ENCODE measurements at regions not wholly inside any gene's neighbourhood (a gene's known extent, or its start where the extent isn't known, plus 50 kb on each side); places are given as distances from the start of the nearest gene placed in this dataset.

DNA sequence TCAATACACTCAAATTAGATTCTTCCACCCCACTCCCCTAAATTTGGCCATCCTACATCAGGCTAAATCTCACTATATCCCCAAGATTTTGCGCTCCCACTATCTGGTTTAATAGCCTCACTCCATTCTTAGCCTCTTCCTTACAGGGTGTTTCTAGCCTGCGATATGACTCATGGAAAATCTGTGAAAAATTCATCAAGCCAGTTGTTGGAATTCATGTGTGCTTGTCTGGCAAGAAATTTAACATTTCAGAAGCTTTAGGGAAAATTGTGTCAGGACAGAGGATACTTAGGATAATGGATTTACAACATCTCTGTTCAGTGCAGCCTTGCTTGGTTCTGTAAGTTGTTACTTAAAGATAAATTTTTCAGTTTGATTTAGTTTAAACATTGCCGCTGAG, 1249.9 kb upstream of the AUTS2 start:
- H3K4me3 ChIP-seq (ENCODE audit: low read depth in 1 of 2, low read length in 2 of 2), result no peak overlapping the region
- H3K27ac ChIP-seq (ENCODE audit: low read depth, low read length), result no peak overlapping the region
- H3K36me3 ChIP-seq (ENCODE audit: control insufficient read depth in 1 of 2, insufficient read depth in 2 of 2, low read length in 2 of 2), result no peaks in the 10 kb centered on the region
- no peaks in the 10 kb centered on the region for H3K4me1 ChIP-seq (ENCODE audit: control insufficient read depth in 1 of 2, insufficient read depth in 2 of 2, low read length in 2 of 2)
- no peaks in the 10 kb centered on the region for H3K27me3 ChIP-seq (ENCODE audit: control insufficient read depth in 1 of 2, insufficient read depth in 2 of 2, low read length in 2 of 2)
- H3K9me3 ChIP-seq (ENCODE audit: control insufficient read depth in 1 of 2, low read length in 2 of 2), result no peaks in the 10 kb centered on the region
- no peak overlapping the region for H3K9ac ChIP-seq (ENCODE audit: low read depth in 1 of 2, low read length in 2 of 2)

DNA sequence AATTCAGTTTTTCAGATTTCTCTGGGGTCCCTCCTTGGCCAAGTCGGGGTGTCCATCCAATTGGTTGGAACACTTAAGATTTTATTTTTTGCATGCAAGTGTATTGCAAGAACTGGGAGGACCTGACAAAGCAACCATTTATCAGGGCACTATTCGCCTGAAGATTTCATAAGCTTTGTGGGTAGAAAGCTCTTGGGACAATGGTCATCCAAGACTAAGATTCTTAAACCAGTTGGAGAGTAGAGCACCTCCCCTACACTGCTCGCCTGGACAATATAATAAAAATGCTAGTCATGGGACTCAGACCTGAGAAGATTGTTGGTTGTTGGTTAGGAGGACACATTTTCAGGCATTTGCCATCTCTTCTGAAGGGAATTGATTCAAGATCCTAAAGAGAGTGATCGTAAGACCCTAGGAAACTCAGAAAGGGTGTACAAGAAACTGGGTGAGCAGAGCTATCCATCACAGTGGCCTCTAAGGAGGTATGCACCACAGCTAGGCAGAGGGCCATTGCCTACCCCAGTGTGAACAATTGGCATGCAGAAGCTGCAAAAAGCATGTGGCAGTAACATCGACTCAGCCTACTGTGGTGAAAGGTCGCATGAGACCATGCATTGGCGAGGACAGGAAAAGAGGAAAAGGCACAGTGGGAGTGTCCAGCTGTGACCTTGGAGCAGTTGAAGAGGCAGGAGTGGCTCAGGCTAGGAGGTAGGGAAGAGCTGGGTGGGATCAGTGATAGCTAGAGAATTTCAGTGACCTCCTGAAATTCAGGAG, 1235.3 kb upstream of the AUTS2 start:
- no peak overlapping the region for H3K27ac ChIP-seq (ENCODE audit: low read depth, low read length)
- H3K9me3 ChIP-seq (ENCODE audit: control insufficient read depth in 1 of 2, low read length in 2 of 2), result no peaks in the 10 kb centered on the region
- H3K27me3 ChIP-seq (ENCODE audit: control insufficient read depth in 1 of 2, insufficient read depth in 2 of 2, low read length in 2 of 2), result no peaks in the 10 kb centered on the region
- no peak overlapping the region for H3K4me3 ChIP-seq (ENCODE audit: low read depth in 1 of 2, low read length in 2 of 2)
- H3K4me1 ChIP-seq (ENCODE audit: control insufficient read depth in 1 of 2, insufficient read depth in 2 of 2, low read length in 2 of 2), result no peaks in the 10 kb centered on the region
- H3K36me3 ChIP-seq (ENCODE audit: control insufficient read depth in 1 of 2, insufficient read depth in 2 of 2, low read length in 2 of 2), result no peaks in the 10 kb centered on the region
- H3K9ac ChIP-seq (ENCODE audit: low read depth in 1 of 2, low read length in 2 of 2), result no peak overlapping the region

DNA sequence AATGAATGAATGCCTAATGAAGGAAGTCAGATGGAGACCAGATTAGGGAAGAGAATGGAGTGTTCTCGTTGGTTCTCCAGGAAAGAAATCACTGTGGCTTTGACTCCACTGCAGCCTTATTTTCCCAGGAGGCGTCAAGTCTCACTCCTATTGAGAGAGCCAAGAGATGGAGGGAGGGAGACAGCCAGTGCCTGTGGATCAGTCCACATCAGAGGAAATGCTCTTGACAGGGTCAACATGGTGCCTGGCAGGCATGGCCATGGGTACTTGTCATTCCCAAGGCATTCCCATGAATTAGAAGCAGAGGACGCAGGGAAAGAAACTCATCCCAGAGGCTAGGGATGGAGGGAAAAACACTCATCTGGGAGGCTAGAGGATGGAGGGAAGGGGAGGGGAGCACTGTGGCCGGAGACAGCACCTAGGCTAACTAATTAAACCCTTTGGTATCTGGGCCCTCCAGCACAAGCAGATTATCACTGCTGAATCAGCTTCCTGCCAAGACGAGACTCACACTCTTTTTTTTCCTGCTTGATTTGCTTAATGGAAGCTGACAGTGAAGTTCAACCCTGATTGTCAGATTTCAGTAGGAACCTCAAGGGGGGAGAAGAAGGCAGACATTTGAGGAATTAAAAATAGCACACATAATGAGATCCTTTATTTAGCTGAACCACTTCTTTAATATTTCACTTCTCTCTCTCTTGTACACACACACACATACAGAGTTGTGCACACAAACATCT, 1233.2 kb upstream of the AUTS2 start:
- no peak overlapping the region for H3K9ac ChIP-seq (ENCODE audit: low read depth in 1 of 2, low read length in 2 of 2)
- no peak overlapping the region for H3K4me3 ChIP-seq (ENCODE audit: low read depth in 1 of 2, low read length in 2 of 2)
- no peaks in the 10 kb centered on the region for H3K4me1 ChIP-seq (ENCODE audit: control insufficient read depth in 1 of 2, insufficient read depth in 2 of 2, low read length in 2 of 2)
- H3K27me3 ChIP-seq (ENCODE audit: control insufficient read depth in 1 of 2, insufficient read depth in 2 of 2, low read length in 2 of 2), result no peaks in the 10 kb centered on the region
- no peak overlapping the region for H3K27ac ChIP-seq (ENCODE audit: low read depth, low read length)
- no peaks in the 10 kb centered on the region for H3K36me3 ChIP-seq (ENCODE audit: control insufficient read depth in 1 of 2, insufficient read depth in 2 of 2, low read length in 2 of 2)
- H3K9me3 ChIP-seq (ENCODE audit: control insufficient read depth in 1 of 2, low read length in 2 of 2), result no peaks in the 10 kb centered on the region

DNA sequence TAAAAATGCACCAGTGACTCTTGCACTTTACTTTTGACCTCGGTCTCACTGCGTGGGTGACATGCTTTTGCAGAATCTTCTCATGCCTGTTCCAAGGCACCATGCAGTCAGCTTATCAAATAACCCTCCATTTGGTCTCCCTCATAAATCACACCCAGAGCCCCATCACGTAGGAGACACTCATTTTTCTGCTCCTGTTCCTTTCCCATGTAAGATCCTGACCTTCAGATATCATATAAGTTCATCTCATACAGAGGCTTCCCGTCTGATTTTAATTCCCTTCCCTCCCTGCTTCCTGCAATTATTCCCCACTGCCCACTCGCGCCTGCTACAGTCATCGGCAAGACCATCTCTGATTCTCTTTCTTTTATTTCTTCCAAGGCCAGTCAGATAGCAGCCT, 1226.3 kb upstream of the AUTS2 start:
- Histone ChIP-seq H3K4me3 (ENCODE audit: low read depth in 1 of 2, low read length in 2 of 2) (no peak overlapping the region), H3K27me3 (ENCODE audit: control insufficient read depth in 1 of 2, insufficient read depth in 2 of 2, low read length in 2 of 2) (no peaks in the 10 kb centered on the region), H3K36me3 (ENCODE audit: control insufficient read depth in 1 of 2, insufficient read depth in 2 of 2, low read length in 2 of 2) (no peaks in the 10 kb centered on the region), H3K9ac (ENCODE audit: low read depth in 1 of 2, low read length in 2 of 2) (no peak overlapping the region), H3K4me1 (ENCODE audit: control insufficient read depth in 1 of 2, insufficient read depth in 2 of 2, low read length in 2 of 2) (no peaks in the 10 kb centered on the region), H3K9me3 (ENCODE audit: control insufficient read depth in 1 of 2, low read length in 2 of 2) (no peaks in the 10 kb centered on the region), H3K27ac (ENCODE audit: low read depth, low read length) (no peak overlapping the region)

DNA sequence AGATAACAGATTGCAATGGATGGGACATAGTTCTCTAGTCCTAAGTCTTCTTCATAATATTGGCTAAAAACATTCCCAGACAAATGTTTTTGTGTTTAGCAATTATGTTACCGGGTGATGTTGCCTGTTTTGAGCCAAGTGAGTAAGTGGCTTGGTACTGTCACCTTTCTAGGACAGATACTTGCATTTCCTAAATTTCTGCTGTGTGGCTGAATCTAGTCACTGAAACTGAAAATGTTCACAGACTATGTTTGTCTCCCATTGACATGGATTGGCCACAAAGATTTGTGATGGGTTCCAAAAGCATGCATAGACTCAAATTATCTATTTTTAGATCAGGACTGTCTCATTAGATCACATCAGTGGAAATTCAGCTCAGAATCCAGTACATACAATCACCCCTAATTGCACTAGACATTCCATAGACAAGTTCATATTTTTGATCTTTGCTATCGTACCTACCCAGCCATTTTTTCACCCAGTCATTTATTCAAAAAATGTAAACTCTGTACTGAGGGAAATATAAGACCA, 1222.1 kb upstream of the AUTS2 start:
- Histone ChIP-seq H3K4me3 (ENCODE audit: low read depth in 1 of 2, low read length in 2 of 2) (no peak overlapping the region), H3K9ac (ENCODE audit: low read depth in 1 of 2, low read length in 2 of 2) (no peak overlapping the region), H3K36me3 (ENCODE audit: control insufficient read depth in 1 of 2, insufficient read depth in 2 of 2, low read length in 2 of 2) (no peaks in the 10 kb centered on the region), H3K27ac (ENCODE audit: low read depth, low read length) (no peak overlapping the region), H3K4me1 (ENCODE audit: control insufficient read depth in 1 of 2, insufficient read depth in 2 of 2, low read length in 2 of 2) (no peaks in the 10 kb centered on the region), H3K9me3 (ENCODE audit: control insufficient read depth in 1 of 2, low read length in 2 of 2) (no peaks in the 10 kb centered on the region), H3K27me3 (ENCODE audit: control insufficient read depth in 1 of 2, insufficient read depth in 2 of 2, low read length in 2 of 2) (no peaks in the 10 kb centered on the region)

DNA sequence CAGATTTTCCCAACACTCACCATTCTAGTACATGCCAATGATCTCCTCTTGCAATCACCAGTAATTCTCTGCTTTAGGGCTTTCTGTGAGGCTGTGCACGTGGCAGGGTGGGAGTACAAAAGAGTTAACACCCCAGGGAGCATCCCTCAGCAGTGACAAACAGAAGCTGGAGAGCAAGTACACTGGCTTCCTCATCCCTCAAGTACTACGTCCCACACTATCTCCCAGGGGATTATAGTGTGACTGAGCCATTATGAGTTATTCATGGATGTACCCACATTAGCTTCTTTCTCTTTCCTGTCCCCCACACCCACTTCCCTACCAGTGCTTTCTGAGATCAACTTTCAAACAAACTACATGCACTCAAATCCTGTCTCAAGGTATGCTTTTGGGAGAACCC, 1216.5 kb upstream of the AUTS2 start:
- H3K36me3 ChIP-seq (ENCODE audit: control insufficient read depth in 1 of 2, insufficient read depth in 2 of 2, low read length in 2 of 2), result no peaks in the 10 kb centered on the region
- H3K4me3 ChIP-seq (ENCODE audit: low read depth in 1 of 2, low read length in 2 of 2), result no peak overlapping the region
- no peak overlapping the region for H3K9ac ChIP-seq (ENCODE audit: low read depth in 1 of 2, low read length in 2 of 2)
- no peaks in the 10 kb centered on the region for H3K9me3 ChIP-seq (ENCODE audit: control insufficient read depth in 1 of 2, low read length in 2 of 2)
- H3K27me3 ChIP-seq (ENCODE audit: control insufficient read depth in 1 of 2, insufficient read depth in 2 of 2, low read length in 2 of 2), result no peaks in the 10 kb centered on the region
- no peaks in the 10 kb centered on the region for H3K4me1 ChIP-seq (ENCODE audit: control insufficient read depth in 1 of 2, insufficient read depth in 2 of 2, low read length in 2 of 2)
- no peak overlapping the region for H3K27ac ChIP-seq (ENCODE audit: low read depth, low read length)

DNA sequence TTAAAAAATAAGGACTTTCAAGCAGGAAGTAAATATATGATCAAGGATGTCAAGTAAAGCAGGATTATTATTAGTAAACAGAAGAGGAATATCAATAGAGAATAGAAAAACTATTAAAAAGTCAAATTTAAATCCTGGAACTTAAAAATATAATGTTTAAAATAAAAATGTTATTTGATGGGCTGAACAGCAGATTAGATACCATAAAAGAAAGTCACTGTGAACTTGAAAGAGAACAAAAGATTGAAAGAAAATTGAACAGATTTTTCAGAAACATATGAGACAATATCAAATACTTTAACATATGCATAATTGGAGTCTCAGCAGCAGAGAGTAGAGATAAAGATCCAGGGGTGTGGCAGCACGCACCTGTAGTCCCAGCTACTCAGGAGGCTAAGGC, 1213.7 kb upstream of the AUTS2 start:
- no peaks in the 10 kb centered on the region for H3K27me3 ChIP-seq (ENCODE audit: control insufficient read depth in 1 of 2, insufficient read depth in 2 of 2, low read length in 2 of 2)
- no peak overlapping the region for H3K9ac ChIP-seq (ENCODE audit: low read depth in 1 of 2, low read length in 2 of 2)
- no peak overlapping the region for H3K27ac ChIP-seq (ENCODE audit: low read depth, low read length)
- H3K36me3 ChIP-seq (ENCODE audit: control insufficient read depth in 1 of 2, insufficient read depth in 2 of 2, low read length in 2 of 2), result no peaks in the 10 kb centered on the region
- no peaks in the 10 kb centered on the region for H3K4me1 ChIP-seq (ENCODE audit: control insufficient read depth in 1 of 2, insufficient read depth in 2 of 2, low read length in 2 of 2)
- H3K4me3 ChIP-seq (ENCODE audit: low read depth in 1 of 2, low read length in 2 of 2), result no peak overlapping the region
- H3K9me3 ChIP-seq (ENCODE audit: control insufficient read depth in 1 of 2, low read length in 2 of 2), result no peaks in the 10 kb centered on the region

DNA sequence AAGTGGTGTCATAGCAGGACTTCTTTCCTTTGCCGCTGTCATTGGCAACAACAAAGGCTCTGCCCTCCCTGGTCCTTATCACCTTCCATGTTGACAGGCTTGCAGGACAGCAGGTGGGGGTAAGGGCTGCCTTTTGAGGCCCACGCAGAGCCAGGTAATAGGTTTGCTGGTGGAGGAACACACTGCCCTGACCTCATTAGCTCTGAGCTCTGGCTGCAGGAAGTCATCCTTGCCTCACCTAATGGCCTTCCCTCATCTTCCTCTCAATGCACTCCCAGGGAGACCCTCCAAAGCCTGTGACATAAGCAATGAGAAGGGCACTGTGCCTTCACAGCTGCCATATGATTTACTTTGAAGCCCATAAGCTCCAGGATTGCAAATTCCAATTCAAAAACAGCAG, 1205.2 kb upstream of the AUTS2 start:
- Histone ChIP-seq H3K36me3 (ENCODE audit: control insufficient read depth in 1 of 2, insufficient read depth in 2 of 2, low read length in 2 of 2) (no peaks in the 10 kb centered on the region), H3K9me3 (ENCODE audit: control insufficient read depth in 1 of 2, low read length in 2 of 2) (no peaks in the 10 kb centered on the region), H3K9ac (ENCODE audit: low read depth in 1 of 2, low read length in 2 of 2) (no peak overlapping the region), H3K4me3 (ENCODE audit: low read depth in 1 of 2, low read length in 2 of 2) (no peak overlapping the region), H3K27me3 (ENCODE audit: control insufficient read depth in 1 of 2, insufficient read depth in 2 of 2, low read length in 2 of 2) (no peaks in the 10 kb centered on the region), H3K4me1 (ENCODE audit: control insufficient read depth in 1 of 2, insufficient read depth in 2 of 2, low read length in 2 of 2) (no peaks in the 10 kb centered on the region), H3K27ac (ENCODE audit: low read depth, low read length) (no peak overlapping the region)

DNA sequence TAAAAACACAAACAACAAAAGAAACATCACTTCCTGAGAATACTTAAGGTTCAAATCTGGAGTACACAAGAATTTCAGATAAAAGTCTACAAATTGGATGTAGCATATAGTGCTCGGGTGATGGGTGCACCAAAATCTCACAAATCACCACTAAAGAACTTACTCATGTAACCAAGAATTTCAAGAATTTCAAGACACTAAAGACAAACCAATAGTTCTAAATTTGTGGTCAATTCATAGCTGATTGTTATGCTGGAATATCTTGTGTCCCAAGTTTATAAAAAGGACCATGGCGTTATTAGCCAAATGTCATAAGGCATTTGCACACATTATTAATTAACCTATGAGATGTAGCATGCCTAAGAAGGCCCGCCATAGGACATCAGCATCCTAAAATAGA, 1204.1 kb upstream of the AUTS2 start:
- H3K27ac ChIP-seq (ENCODE audit: low read depth, low read length), result no peak overlapping the region
- no peaks in the 10 kb centered on the region for H3K27me3 ChIP-seq (ENCODE audit: control insufficient read depth in 1 of 2, insufficient read depth in 2 of 2, low read length in 2 of 2)
- H3K4me1 ChIP-seq (ENCODE audit: control insufficient read depth in 1 of 2, insufficient read depth in 2 of 2, low read length in 2 of 2), result no peaks in the 10 kb centered on the region
- no peak overlapping the region for H3K9ac ChIP-seq (ENCODE audit: low read depth in 1 of 2, low read length in 2 of 2)
- no peaks in the 10 kb centered on the region for H3K9me3 ChIP-seq (ENCODE audit: control insufficient read depth in 1 of 2, low read length in 2 of 2)
- H3K4me3 ChIP-seq (ENCODE audit: low read depth in 1 of 2, low read length in 2 of 2), result no peak overlapping the region
- H3K36me3 ChIP-seq (ENCODE audit: control insufficient read depth in 1 of 2, insufficient read depth in 2 of 2, low read length in 2 of 2), result no peaks in the 10 kb centered on the region

DNA sequence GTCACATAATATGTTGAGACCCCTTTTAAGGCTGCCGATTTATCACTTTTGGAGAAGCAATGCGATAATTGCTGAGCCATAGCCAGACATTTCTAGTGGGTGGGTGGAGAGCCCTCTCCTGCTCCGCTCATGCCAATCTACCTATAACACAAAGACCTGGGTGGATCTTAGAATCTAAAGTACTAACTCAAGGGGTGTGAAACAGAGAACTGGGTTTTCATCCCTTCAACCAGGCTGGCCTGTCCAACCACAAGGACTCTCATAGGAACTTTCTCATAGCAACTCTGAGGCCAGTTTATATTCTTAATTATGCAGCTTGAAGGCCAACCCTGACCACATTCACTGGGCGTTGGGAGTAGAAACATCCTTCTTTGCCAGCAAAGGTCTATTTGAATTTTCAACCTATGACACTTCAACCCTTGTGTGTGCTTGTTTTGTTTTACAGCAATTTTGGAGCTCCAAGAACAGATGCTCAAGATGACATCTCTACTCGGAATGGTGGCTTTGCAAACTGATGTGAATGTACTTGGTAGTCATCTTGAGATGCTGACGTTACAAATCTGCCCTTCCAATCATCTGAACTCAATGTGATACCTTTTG, 1198.2 kb upstream of the AUTS2 start:
- no peak overlapping the region for H3K4me3 ChIP-seq (ENCODE audit: low read depth in 1 of 2, low read length in 2 of 2)
- no peak overlapping the region for H3K27ac ChIP-seq (ENCODE audit: low read depth, low read length)
- no peaks in the 10 kb centered on the region for H3K36me3 ChIP-seq (ENCODE audit: control insufficient read depth in 1 of 2, insufficient read depth in 2 of 2, low read length in 2 of 2)
- no peaks in the 10 kb centered on the region for H3K4me1 ChIP-seq (ENCODE audit: control insufficient read depth in 1 of 2, insufficient read depth in 2 of 2, low read length in 2 of 2)
- H3K9me3 ChIP-seq (ENCODE audit: control insufficient read depth in 1 of 2, low read length in 2 of 2), result no peaks in the 10 kb centered on the region
- H3K9ac ChIP-seq (ENCODE audit: low read depth in 1 of 2, low read length in 2 of 2), result no peak overlapping the region
- H3K27me3 ChIP-seq (ENCODE audit: control insufficient read depth in 1 of 2, insufficient read depth in 2 of 2, low read length in 2 of 2), result no peaks in the 10 kb centered on the region
